Nephron (organoid): ENCODE measurements at regions not wholly inside any gene's neighbourhood (a gene's known extent, or its start where the extent isn't known, plus 50 kb on each side); places are given as distances from the start of the nearest gene placed in this dataset.

ENCODE experiments used
- H3K27ac Mint-ChIP-seq, 3 experiments: 2 replicates each; pipeline ENCODE4 v1.8.0; 2020; ENCODE audit warnings: mixed read lengths in 3 of 3, mild to moderate bottlenecking in 2 of 3, moderate library complexity in 1 of 3
- H3K27me3 Mint-ChIP-seq: 2 replicates; pipeline ENCODE4 v1.8.0; 2021; ENCODE audit warnings: low read depth, mild to moderate bottlenecking, moderate library complexity, mixed read lengths
- H3K36me3 Mint-ChIP-seq: 2 replicates; pipeline ENCODE4 v1.8.0; 2020; ENCODE audit warnings: low read depth, mixed read lengths
- H3K4me1 Mint-ChIP-seq: 2 replicates; pipeline ENCODE4 v1.8.0; 2020; ENCODE audit warnings: mixed read lengths
- H3K4me3 Mint-ChIP-seq, 3 experiments: 2 replicates each; pipeline ENCODE4 v1.8.0; 2020; ENCODE audit warnings: mild to moderate bottlenecking in 3 of 3, mixed read lengths in 3 of 3, moderate library complexity in 2 of 3
- H3K9me3 Mint-ChIP-seq: 2 replicates; pipeline ENCODE4 v1.8.0; 2020; ENCODE audit warnings: mixed read lengths
- CTCF ChIP-seq, 3 experiments: fragments of 200-600 bp; sonication (generic); IDR thresholded peaks; one replicate each; pipeline ENCODE4 v1.5.0; 2021; ENCODE audit warnings: antibody characterized with exemption in 3 of 3; ENCODE audit not compliant: unreplicated experiment in 3 of 3

GRCh38 chr12:76206677-76207072 is 122.2 kb upstream of the NAP1L1 start:
- peaks cover 13% of the 10 kb centered on the region for H3K9me3 Mint-ChIP-seq
- no peak overlapping the region for H3K4me3 Mint-ChIP-seq
- H3K27ac Mint-ChIP-seq = no peak overlapping the region
- no peak for TF ChIP-seq CTCF (IDR thresholded peaks at IDR 0.05; ENCODE audit: unreplicated experiment in 3 of 3)
- peaks cover 9% of the 10 kb centered on the region for H3K4me1 Mint-ChIP-seq
- H3K27me3 Mint-ChIP-seq = peaks cover 3% of the 10 kb centered on the region
- H3K36me3 Mint-ChIP-seq = no peaks in the 10 kb centered on the region

- TF ChIP-seq CTCF (IDR thresholded peaks at IDR 0.05; ENCODE audit: unreplicated experiment in 3 of 3) = no peak
- Mint-ChIP-seq H3K36me3 (no peaks in the 10 kb centered on the region), H3K9me3 (peaks cover 17% of the 10 kb centered on the region), H3K27me3 (peaks cover 3% of the 10 kb centered on the region), H3K27ac (no peak overlapping the region), H3K4me1 (peaks cover 9% of the 10 kb centered on the region), H3K4me3 (no peak overlapping the region)
These were observed 121.7 kb upstream of the NAP1L1 start for GRCh38 chr12:76206039-76206676.

- Mint-ChIP-seq H3K9me3 (peaks cover 35% of the 10 kb centered on the region), H3K36me3 (no peaks in the 10 kb centered on the region), H3K4me3 (no peak overlapping the region), H3K27ac (no peak overlapping the region), H3K4me1 (peaks cover 1% of the 10 kb centered on the region), H3K27me3 (peaks cover 3% of the 10 kb centered on the region)
- no peak for TF ChIP-seq CTCF (IDR thresholded peaks at IDR 0.05; ENCODE audit: unreplicated experiment in 3 of 3)
These were observed 118.1 kb upstream of the NAP1L1 start for GRCh38 chr12:76202621-76203020.

- Mint-ChIP-seq H3K4me1 (no peaks in the 10 kb centered on the region), H3K27ac (no peak overlapping the region), H3K4me3 (no peak overlapping the region), H3K27me3 (peaks cover 3% of the 10 kb centered on the region), H3K36me3 (no peaks in the 10 kb centered on the region), H3K9me3 (peaks cover 40% of the 10 kb centered on the region)
- no peak for TF ChIP-seq CTCF (IDR thresholded peaks at IDR 0.05; ENCODE audit: unreplicated experiment in 3 of 3)
These were observed 117.3 kb upstream of the NAP1L1 start for GRCh38 chr12:76201758-76202157.

- no peaks in the 10 kb centered on the region for H3K36me3 Mint-ChIP-seq
- no peaks in the 10 kb centered on the region for H3K4me1 Mint-ChIP-seq
- H3K9me3 Mint-ChIP-seq = peaks cover 40% of the 10 kb centered on the region
- TF ChIP-seq CTCF (IDR thresholded peaks at IDR 0.05; ENCODE audit: unreplicated experiment in 3 of 3) = no peak
- H3K4me3 Mint-ChIP-seq = no peak overlapping the region
- H3K27ac Mint-ChIP-seq = no peak overlapping the region
- H3K27me3 Mint-ChIP-seq = peaks cover 3% of the 10 kb centered on the region
These were observed 116.8 kb upstream of the NAP1L1 start for GRCh38 chr12:76201316-76201715.

- H3K9me3 Mint-ChIP-seq = peaks cover 47% of the 10 kb centered on the region
- H3K27ac Mint-ChIP-seq = peak overlapping the region in 1 of 3 experiments; percentile 19
- TF ChIP-seq CTCF (IDR thresholded peaks at IDR 0.05; ENCODE audit: unreplicated experiment in 3 of 3) = no peak
- H3K36me3 Mint-ChIP-seq = no peaks in the 10 kb centered on the region
- H3K4me3 Mint-ChIP-seq = no peak overlapping the region
- no peaks in the 10 kb centered on the region for H3K27me3 Mint-ChIP-seq
- no peaks in the 10 kb centered on the region for H3K4me1 Mint-ChIP-seq
These were observed 115.3 kb upstream of the NAP1L1 start for GRCh38 chr12:76199808-76200207.
